ENCODE measurements at regions not wholly inside any gene's neighbourhood (a gene's known extent, or its start where the extent isn't known, plus 50 kb on each side); places are given as distances from the start of the nearest gene placed in this dataset.

DNA sequence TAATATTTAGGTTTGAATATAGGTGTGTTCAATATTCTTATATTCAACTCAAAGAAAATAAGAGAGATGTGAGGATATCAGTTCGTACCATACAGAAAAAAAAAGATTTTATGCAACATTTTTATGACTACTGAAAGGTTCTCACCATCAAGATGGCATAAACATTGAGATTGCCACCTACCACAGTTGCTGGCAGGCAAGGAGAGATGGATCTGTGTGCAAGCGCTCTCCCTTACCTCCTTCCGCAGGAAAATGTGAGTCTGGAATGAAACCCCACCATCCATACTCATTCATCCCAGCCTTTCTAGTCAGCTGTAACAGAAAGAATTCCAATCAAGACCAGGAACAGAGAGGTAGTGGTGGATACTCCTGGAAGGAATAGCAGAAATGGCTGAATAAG, 376.9 kb downstream of the PPP3CA start:
- no peak overlapping the region for H3K27ac Mint-ChIP-seq
- H3K4me3 Mint-ChIP-seq, result no peak overlapping the region
- no peak for ATAC-seq
- no peaks in the 10 kb centered on the region for H3K36me3 Mint-ChIP-seq
- no peaks in the 10 kb centered on the region for H3K4me1 Mint-ChIP-seq
- peaks cover 13% of the 10 kb centered on the region for H3K27me3 Mint-ChIP-seq
- peaks cover 3% of the 10 kb centered on the region for H3K9me3 Mint-ChIP-seq

DNA sequence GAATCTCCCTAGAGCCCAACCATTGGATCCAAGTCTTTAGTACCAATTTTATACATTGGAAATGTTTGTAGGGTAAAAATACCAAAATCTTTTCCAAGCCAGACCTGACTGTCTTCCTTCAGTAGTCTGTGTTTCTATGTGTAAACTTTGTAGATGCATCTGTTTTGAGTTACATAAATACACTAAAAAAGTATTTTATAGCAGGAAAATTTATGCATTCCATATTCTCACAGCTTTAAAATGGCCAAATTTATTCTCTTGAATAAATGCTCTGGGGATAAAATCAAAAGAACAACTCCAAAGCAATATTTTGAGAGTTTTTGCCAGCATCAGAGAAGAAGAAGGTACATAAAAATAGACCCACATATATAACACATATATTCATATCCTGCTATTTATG, 377.4 kb downstream of the PPP3CA start:
- Mint-ChIP-seq H3K9me3 (peaks cover 3% of the 10 kb centered on the region), H3K4me3 (no peak overlapping the region), H3K27me3 (peaks cover 13% of the 10 kb centered on the region), H3K4me1 (no peaks in the 10 kb centered on the region), H3K27ac (no peak overlapping the region), H3K36me3 (no peaks in the 10 kb centered on the region)
- no peak for ATAC-seq

DNA sequence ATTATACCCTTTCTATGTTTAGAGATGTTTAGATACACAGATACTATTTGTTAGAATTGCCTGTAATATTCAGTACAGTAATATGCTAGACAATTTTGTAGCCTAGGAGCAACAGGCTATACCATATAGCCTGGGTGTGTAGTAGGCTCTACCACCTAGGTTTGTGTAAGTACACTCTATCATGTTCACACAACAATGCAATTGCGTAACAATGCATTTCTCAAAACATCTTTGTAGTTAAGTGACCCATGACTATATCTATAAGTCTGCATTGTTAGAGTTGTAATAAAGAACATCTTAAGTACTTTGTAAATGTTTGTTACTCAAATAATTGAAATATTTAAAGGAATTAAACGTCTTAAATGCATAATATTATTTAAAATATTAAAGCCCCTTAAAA, 379.3 kb downstream of the PPP3CA start:
- Mint-ChIP-seq H3K4me3 (no peak overlapping the region), H3K4me1 (no peaks in the 10 kb centered on the region), H3K27me3 (peaks cover 13% of the 10 kb centered on the region), H3K36me3 (no peaks in the 10 kb centered on the region), H3K9me3 (peaks cover 3% of the 10 kb centered on the region), H3K27ac (no peak overlapping the region)
- ATAC-seq, result no peak

DNA sequence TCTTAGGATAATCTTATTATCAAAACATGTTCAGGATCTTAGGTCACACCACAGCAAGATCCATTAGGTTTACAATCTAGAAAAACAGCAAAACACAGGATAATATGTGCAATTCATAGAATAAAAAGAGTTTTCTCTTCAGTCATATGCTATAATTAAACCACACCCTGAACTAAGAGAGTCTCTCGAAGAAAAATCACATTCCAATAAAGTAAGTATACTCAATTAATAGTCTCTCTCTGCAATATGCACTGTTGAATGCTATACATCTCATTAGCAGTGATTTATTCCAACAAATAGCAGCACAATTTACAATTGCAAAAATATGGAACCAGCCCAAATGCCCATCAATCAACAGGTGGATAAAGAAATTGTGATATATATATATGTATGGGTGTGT, 383.7 kb downstream of the PPP3CA start:
- H3K4me1 Mint-ChIP-seq, result no peaks in the 10 kb centered on the region
- H3K36me3 Mint-ChIP-seq, result no peaks in the 10 kb centered on the region
- H3K27me3 Mint-ChIP-seq, result peaks cover 13% of the 10 kb centered on the region
- no peak overlapping the region for H3K4me3 Mint-ChIP-seq
- H3K9me3 Mint-ChIP-seq, result peaks cover 3% of the 10 kb centered on the region
- no peak for ATAC-seq
- H3K27ac Mint-ChIP-seq, result no peak overlapping the region

DNA sequence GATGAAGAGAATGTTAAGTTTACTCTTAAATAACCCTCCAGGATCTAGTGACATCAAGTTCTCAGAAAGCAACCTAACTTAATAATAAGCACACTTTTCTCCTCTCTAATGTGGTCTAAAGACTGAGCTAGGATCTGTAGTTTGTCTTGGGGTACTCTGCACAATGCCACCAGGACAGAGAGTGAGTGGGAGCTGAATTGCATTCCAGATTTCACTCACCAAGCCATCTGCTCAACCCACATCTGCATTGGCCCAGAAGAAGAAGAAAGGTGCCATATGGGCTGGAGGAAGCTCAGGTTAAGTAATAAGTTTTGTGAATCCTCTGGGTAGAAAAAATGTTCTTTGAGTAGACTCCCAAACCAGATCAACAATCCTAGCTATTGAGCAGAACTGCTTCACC, 384.6 kb downstream of the PPP3CA start:
- H3K4me1 Mint-ChIP-seq, result no peaks in the 10 kb centered on the region
- H3K27me3 Mint-ChIP-seq, result peaks cover 13% of the 10 kb centered on the region
- no peak overlapping the region for H3K4me3 Mint-ChIP-seq
- no peaks in the 10 kb centered on the region for H3K36me3 Mint-ChIP-seq
- no peak for ATAC-seq
- H3K9me3 Mint-ChIP-seq, result peaks cover 3% of the 10 kb centered on the region
- H3K27ac Mint-ChIP-seq, result no peak overlapping the region

GRCh38 chr4:100960232-100960631, 387.1 kb downstream of the PPP3CA start:
- H3K27ac Mint-ChIP-seq, result no peak overlapping the region
- no peak for ATAC-seq
- H3K27me3 Mint-ChIP-seq, result no peaks in the 10 kb centered on the region
- H3K4me1 Mint-ChIP-seq, result no peaks in the 10 kb centered on the region
- H3K9me3 Mint-ChIP-seq, result no peaks in the 10 kb centered on the region
- no peaks in the 10 kb centered on the region for H3K36me3 Mint-ChIP-seq
- H3K4me3 Mint-ChIP-seq, result no peak overlapping the region

- Mint-ChIP-seq H3K9me3 (no peaks in the 10 kb centered on the region), H3K27me3 (no peaks in the 10 kb centered on the region), H3K4me3 (no peak overlapping the region), H3K4me1 (no peaks in the 10 kb centered on the region), H3K36me3 (no peaks in the 10 kb centered on the region), H3K27ac (no peak overlapping the region)
- no peak for ATAC-seq
These were observed 393.3 kb downstream of the PPP3CA start for GRCh38 chr4:100954046-100954445.

DNA sequence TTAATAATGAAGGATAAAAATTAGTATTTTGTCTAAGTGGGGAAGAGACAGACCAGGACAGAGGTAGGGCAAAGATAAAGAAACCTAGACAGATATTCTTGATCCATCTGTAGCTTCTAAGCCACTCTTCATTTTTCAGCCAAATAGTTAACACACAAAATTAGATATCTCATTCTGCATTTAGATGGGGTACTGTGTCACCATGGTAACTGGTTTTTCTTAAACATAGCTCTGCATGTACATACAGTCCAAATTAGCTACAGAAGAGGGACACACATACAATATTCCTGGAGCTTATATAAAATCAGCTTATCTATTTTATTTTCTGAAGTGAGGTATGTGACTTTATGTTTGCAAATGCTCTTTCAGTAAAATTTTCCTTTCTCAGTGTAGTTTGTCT, 393.7 kb downstream of the PPP3CA start:
- H3K27ac Mint-ChIP-seq, result no peak overlapping the region

GRCh38 chr4:100952590-100952989, 394.7 kb downstream of the PPP3CA start:
- H3K36me3 Mint-ChIP-seq, result no peaks in the 10 kb centered on the region
- no peak overlapping the region for H3K27ac Mint-ChIP-seq
- no peaks in the 10 kb centered on the region for H3K4me1 Mint-ChIP-seq
- H3K27me3 Mint-ChIP-seq, result no peaks in the 10 kb centered on the region
- H3K4me3 Mint-ChIP-seq, result no peak overlapping the region
- no peak for ATAC-seq
- no peaks in the 10 kb centered on the region for H3K9me3 Mint-ChIP-seq

More for the DNA sequence above, 393.7 kb downstream of the PPP3CA start:
- Mint-ChIP-seq H3K36me3 (no peaks in the 10 kb centered on the region), H3K9me3 (no peaks in the 10 kb centered on the region), H3K4me1 (no peaks in the 10 kb centered on the region), H3K27me3 (no peaks in the 10 kb centered on the region), H3K4me3 (no peak overlapping the region)
- ATAC-seq, result no peak

- H3K27me3 Mint-ChIP-seq, result no peaks in the 10 kb centered on the region
- peaks cover 8% of the 10 kb centered on the region for H3K4me1 Mint-ChIP-seq
- H3K36me3 Mint-ChIP-seq, result no peaks in the 10 kb centered on the region
- ATAC-seq, result no peak
- peaks cover 4% of the 10 kb centered on the region for H3K9me3 Mint-ChIP-seq
- H3K4me3 Mint-ChIP-seq, result no peak overlapping the region
- H3K27ac Mint-ChIP-seq, result no peak overlapping the region
These were observed 397.9 kb downstream of the PPP3CA start for GRCh38 chr4:100949350-100949935.

GRCh38 chr4:100948911-100949310, 398.4 kb downstream of the PPP3CA start:
- no peaks in the 10 kb centered on the region for H3K36me3 Mint-ChIP-seq
- peaks cover 8% of the 10 kb centered on the region for H3K4me1 Mint-ChIP-seq
- H3K9me3 Mint-ChIP-seq, result peaks cover 4% of the 10 kb centered on the region
- no peak overlapping the region for H3K27ac Mint-ChIP-seq
- no peak overlapping the region for H3K4me3 Mint-ChIP-seq
- H3K27me3 Mint-ChIP-seq, result no peaks in the 10 kb centered on the region
- ATAC-seq, result no peak

GRCh38 chr4:100945789-100946188, 401.5 kb downstream of the PPP3CA start:
- Mint-ChIP-seq H3K4me1 (peaks cover 8% of the 10 kb centered on the region), H3K9me3 (peaks cover 4% of the 10 kb centered on the region), H3K36me3 (no peaks in the 10 kb centered on the region), H3K4me3 (no peak overlapping the region), H3K27me3 (no peaks in the 10 kb centered on the region), H3K27ac (no peak overlapping the region)
- ATAC-seq, result no peak

DNA sequence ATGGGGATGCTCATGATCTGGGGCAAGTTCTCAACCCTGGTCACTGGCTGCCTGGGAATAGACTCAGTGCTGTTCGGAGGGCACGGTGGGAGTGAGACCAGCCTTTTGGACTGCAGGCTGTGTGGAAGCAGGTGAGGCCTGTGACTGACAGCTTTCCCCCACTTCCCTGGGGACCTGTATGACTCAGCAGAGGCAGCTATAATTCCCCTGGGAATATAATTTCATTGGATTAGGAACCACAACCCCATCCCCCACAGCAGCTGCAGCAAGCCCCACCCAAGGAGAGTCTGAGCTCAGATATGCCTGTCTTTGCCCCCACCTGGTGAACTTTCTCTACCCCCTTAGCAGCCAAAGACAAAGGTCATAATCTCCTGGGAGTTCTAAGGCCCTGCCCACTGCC, 408.6 kb downstream of the PPP3CA start:
- Mint-ChIP-seq H3K4me1 (peaks cover 9% of the 10 kb centered on the region), H3K27ac (no peak overlapping the region), H3K4me3 (no peak overlapping the region), H3K27me3 (no peaks in the 10 kb centered on the region), H3K36me3 (no peaks in the 10 kb centered on the region), H3K9me3 (no peaks in the 10 kb centered on the region)
- no peak for ATAC-seq

GRCh38 chr4:100936661-100937375, 410.5 kb downstream of the PPP3CA start:
- Mint-ChIP-seq H3K4me3 (no peak overlapping the region), H3K27ac (no peak overlapping the region), H3K9me3 (no peaks in the 10 kb centered on the region), H3K27me3 (no peaks in the 10 kb centered on the region), H3K4me1 (peaks cover 20% of the 10 kb centered on the region), H3K36me3 (no peaks in the 10 kb centered on the region)
- ATAC-seq, result no peak

- peak; percentile 36 for ATAC-seq
- no peaks in the 10 kb centered on the region for H3K27me3 Mint-ChIP-seq
- H3K4me3 Mint-ChIP-seq, result no peak overlapping the region
- H3K36me3 Mint-ChIP-seq, result no peaks in the 10 kb centered on the region
- H3K4me1 Mint-ChIP-seq, result peaks cover 20% of the 10 kb centered on the region
- no peak overlapping the region for H3K27ac Mint-ChIP-seq
- H3K9me3 Mint-ChIP-seq, result no peaks in the 10 kb centered on the region
These were observed 412.2 kb downstream of the PPP3CA start for GRCh38 chr4:100935090-100935489.

GRCh38 chr4:100933628-100934027, 413.7 kb downstream of the PPP3CA start:
- Mint-ChIP-seq H3K27ac (no peak overlapping the region), H3K27me3 (no peaks in the 10 kb centered on the region), H3K36me3 (no peaks in the 10 kb centered on the region), H3K9me3 (no peaks in the 10 kb centered on the region), H3K4me1 (peaks cover 12% of the 10 kb centered on the region), H3K4me3 (no peak overlapping the region)
- ATAC-seq, result no peak

Data from stimulated activated memory B cell treated with anti-CD40 and anti-IgM and Interleukin-4, amounts not matched to agents 10 μg/mL and 1 μg/mL and 100 μg/mL, for 72 hours (primary cell).